ENCODE measurements at regions not wholly inside any gene's neighbourhood (a gene's known extent, or its start where the extent isn't known, plus 50 kb on each side); places are given as distances from the start of the nearest gene placed in this dataset.
A peak's percentile ranks its signal among the peaks of the same experiment; 100 is the strongest.

DNA sequence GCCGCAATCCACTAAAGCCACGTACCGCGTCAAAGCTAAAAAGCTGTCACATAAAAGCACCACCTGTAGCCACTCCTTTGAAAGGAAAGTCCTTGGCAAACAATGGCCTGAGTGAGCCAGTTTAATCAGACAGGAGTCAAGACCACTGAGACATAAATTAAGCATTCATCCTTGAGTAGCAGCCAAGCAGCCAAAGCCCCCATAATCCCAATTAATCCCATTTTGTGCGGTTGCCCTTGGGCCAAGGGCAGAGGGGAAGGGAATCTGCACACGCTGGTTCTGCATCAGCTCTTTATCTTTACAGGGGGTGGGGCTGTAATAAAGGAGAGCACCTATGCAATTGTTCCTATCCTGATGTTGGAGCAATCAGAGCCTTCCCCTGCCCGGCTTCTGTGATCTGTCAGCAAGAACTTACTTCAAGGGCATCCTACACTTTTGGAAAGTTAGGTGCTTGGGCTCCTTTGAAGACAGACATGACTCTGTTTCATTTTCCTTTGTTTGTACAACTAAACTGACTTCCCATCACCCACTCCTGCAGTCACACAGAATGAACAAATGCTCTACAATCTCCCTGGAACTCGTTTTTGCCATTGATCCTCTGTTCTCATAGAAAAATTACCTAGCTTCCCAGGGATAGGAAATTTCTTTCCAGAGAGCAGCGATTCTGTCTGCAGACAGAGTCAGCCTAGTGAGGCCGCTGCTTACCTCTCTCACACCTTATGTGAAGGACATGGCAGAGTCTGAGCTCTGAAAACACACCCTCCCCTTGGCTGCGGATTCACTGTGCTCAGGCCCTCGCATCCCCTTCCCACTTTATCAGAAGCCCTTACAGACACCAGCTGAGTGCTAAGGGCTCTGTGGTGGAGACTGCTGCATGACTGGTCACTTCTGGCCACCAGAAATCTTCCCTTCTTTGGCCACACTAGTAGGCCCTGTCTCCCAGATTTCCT lies 116.2 kb upstream of the TBCA start:
- H3K36me3 Mint-ChIP-seq (ENCODE audit: low read depth): no peaks in the 10 kb centered on the region
- H3K27ac Mint-ChIP-seq: no peak overlapping the region
- TF ChIP-seq, protein P1, sequence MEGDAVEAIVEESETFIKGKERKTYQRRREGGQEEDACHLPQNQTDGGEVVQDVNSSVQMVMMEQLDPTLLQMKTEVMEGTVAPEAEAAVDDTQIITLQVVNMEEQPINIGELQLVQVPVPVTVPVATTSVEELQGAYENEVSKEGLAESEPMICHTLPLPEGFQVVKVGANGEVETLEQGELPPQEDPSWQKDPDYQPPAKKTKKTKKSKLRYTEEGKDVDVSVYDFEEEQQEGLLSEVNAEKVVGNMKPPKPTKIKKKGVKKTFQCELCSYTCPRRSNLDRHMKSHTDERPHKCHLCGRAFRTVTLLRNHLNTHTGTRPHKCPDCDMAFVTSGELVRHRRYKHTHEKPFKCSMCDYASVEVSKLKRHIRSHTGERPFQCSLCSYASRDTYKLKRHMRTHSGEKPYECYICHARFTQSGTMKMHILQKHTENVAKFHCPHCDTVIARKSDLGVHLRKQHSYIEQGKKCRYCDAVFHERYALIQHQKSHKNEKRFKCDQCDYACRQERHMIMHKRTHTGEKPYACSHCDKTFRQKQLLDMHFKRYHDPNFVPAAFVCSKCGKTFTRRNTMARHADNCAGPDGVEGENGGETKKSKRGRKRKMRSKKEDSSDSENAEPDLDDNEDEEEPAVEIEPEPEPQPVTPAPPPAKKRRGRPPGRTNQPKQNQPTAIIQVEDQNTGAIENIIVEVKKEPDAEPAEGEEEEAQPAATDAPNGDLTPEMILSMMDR (IDR thresholded peaks at IDR 0.05): no peak
- CTCF ChIA-PET: no interaction called here
- no peaks in the 10 kb centered on the region for H3K27me3 Mint-ChIP-seq
- POLR2A ChIA-PET: no interaction called here
- intact Hi-C loops (cut with micrococcal nuclease): no loop called here
- H3K4me1 Mint-ChIP-seq (ENCODE audit: low read depth): no peaks in the 10 kb centered on the region
- no peak overlapping the region for H3K4me3 Mint-ChIP-seq
- ATAC-seq (no peak), DNase-seq (no peak)
- no peaks in the 10 kb centered on the region for H3K9me3 Mint-ChIP-seq

DNA sequence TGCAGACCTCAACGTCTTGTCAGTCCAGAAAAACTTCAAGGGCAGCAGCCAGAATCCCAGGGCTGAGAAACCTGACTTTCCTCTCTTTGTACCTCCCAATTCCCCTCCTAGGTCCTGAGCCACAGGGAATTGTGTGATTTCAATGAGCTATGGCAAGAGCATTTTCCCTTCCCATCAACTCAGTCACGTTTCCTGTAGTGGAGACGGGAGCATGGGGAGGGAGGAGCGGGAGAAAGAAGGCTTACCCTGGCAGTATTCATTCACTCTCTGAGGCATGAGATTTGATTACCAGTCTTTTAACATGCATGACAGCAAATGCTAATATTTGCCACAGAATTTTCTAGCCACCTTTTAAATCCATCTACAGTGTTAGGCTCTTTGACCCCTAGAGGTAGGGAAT lies 109.4 kb upstream of the TBCA start:
- ChIA-PET CTCF (interaction anchor here (0.6 kb wide), 1 partner anchor 642 kb away, joined by 4 read pairs; no protein-coding TSS in a partner anchor), POLR2A (no interaction called here)
- Mint-ChIP-seq H3K27ac (no peak overlapping the region), H3K27me3 (peaks cover 20% of the 10 kb centered on the region), H3K4me3 (no peak overlapping the region), H3K4me1 (ENCODE audit: low read depth) (peaks cover 11% of the 10 kb centered on the region), H3K36me3 (ENCODE audit: low read depth) (no peaks in the 10 kb centered on the region), H3K9me3 (no peaks in the 10 kb centered on the region)
- intact Hi-C loops (cut with micrococcal nuclease): no loop called here
- TF ChIP-seq, protein P1 (IDR thresholded peaks at IDR 0.05): no peak
- DNase-seq: no peak
- ATAC-seq: no peak

DNA sequence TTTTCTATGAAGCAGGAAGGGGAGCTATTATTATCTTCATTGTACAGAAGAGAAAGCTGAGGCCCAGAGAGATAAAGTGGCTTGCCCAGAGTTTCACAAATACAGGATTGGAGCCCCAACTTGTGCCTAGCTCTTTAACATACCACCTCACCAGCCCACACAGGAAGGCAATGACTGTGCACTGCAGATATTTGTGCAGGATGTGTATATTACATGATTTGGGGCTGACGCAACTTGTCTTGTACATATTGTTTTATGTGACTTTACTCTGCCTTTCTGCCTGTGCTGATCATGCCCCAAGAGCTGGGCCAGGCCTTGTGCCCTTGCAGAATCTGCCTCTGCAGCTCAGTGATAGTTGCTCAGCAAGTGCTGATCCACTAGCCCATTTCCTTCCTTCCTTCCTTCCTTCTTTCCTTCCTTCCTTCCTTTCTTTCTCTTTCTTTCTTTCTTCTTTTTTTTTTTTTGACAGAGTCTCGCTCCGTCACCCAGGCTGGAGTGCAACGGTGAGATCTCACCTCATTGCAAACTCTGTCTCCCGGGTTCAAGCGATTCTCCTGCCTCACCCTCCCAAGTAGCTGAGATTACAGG lies 106.6 kb upstream of the TBCA start:
- TF ChIP-seq, protein P1 (IDR thresholded peaks at IDR 0.05): no peak
- ChIA-PET POLR2A (interaction anchor here (0.6 to 0.8 kb wide), 2 partner anchors 108 to 252 kb away, joined by 3 to 4 read pairs; no protein-coding TSS in a partner anchor), CTCF (no interaction called here)
- DNase-seq (peak; percentile 72), ATAC-seq (peak; percentile 81)
- H3K27ac Mint-ChIP-seq: peak overlapping the region; percentile 46
- peaks cover 11% of the 10 kb centered on the region for H3K4me1 Mint-ChIP-seq (ENCODE audit: low read depth)
- no peaks in the 10 kb centered on the region for H3K9me3 Mint-ChIP-seq
- peaks cover 20% of the 10 kb centered on the region for H3K27me3 Mint-ChIP-seq
- intact Hi-C loops (cut with micrococcal nuclease): no loop called here
- H3K4me3 Mint-ChIP-seq: no peak overlapping the region
- H3K36me3 Mint-ChIP-seq (ENCODE audit: low read depth): no peaks in the 10 kb centered on the region

DNA sequence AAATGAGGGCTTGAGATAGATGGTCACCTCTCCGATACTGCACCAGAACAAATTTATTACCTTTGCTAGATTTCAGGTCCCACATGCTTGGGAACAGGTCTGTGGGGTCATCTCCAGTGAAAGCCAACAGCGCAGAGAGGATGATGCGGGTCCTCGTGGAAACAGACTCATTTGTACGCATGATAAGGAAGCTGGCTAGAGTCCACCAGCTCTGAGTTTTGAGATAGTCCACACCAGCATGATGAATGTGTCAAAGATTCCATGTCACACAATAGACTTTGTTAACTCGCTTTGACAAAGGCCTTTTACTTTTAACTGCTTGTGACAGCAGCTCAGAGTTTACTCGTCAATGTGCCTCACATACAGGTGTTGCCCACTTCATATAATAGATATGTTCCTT lies 105.4 kb upstream of the TBCA start:
- ChIA-PET CTCF (no interaction called here), POLR2A (no interaction called here)
- H3K27ac Mint-ChIP-seq: peak overlapping the region; percentile 31
- intact Hi-C loops (cut with micrococcal nuclease): no loop called here
- H3K4me1 Mint-ChIP-seq (ENCODE audit: low read depth): peaks cover 11% of the 10 kb centered on the region
- no peaks in the 10 kb centered on the region for H3K9me3 Mint-ChIP-seq
- H3K4me3 Mint-ChIP-seq: no peak overlapping the region
- DNase-seq: no peak
- peaks cover 18% of the 10 kb centered on the region for H3K27me3 Mint-ChIP-seq
- ATAC-seq: no peak
- no peaks in the 10 kb centered on the region for H3K36me3 Mint-ChIP-seq (ENCODE audit: low read depth)
- TF ChIP-seq, protein P1 (IDR thresholded peaks at IDR 0.05): no peak

Data from activated CD8-positive, alpha-beta T cell treated with anti-CD3 and anti-CD28 coated beads for 36 hours (primary cell).